ENCODE measurements at regions not wholly inside any gene's neighbourhood (a gene's known extent, or its start where the extent isn't known, plus 50 kb on each side); places are given as distances from the start of the nearest gene placed in this dataset.
"Not testable (repeated sequence)": the region's sequence is repeated elsewhere in the genome, so short reads cannot be mapped to it uniquely, and the experiment has no call there.

GRCh38 chr4:184335520-184335919, 117.8 kb upstream of the ENPP6 start:
- DNase-seq: no peak

- DNase-seq: peak in 1 of 2 donors; percentile 72
Measured at GRCh38 chr4:184333446-184333845, 115.8 kb upstream of the ENPP6 start.

GRCh38 chr4:184331268-184331995, 113.8 kb upstream of the ENPP6 start:
- peak; percentile 49 to 88 for DNase-seq

- not testable (repeated sequence) for DNase-seq
Measured at GRCh38 chr4:184330517-184331094, 112.9 kb upstream of the ENPP6 start.

- DNase-seq: peak; percentile 80 to 98
Measured at GRCh38 chr4:184329659-184330400, 112.2 kb upstream of the ENPP6 start.

- no peak for DNase-seq
Measured at GRCh38 chr4:184329235-184329634, 111.6 kb upstream of the ENPP6 start.

- DNase-seq: peak; percentile 66 to 88
Measured at GRCh38 chr4:184328022-184328736, 110.5 kb upstream of the ENPP6 start.

GRCh38 chr4:184324939-184325477, 107.3 kb upstream of the ENPP6 start:
- no peak for DNase-seq

- no peak for DNase-seq
Measured at GRCh38 chr4:184322328-184323025, 104.8 kb upstream of the ENPP6 start.

- no peak for DNase-seq
Measured at GRCh38 chr4:184320631-184321030, 103.0 kb upstream of the ENPP6 start.

- DNase-seq: no peak
Measured at GRCh38 chr4:184318852-184319251, 101.2 kb upstream of the ENPP6 start.

- peak in 1 of 2 donors; percentile 65 for DNase-seq
Measured at GRCh38 chr4:184317234-184317918, 99.7 kb upstream of the ENPP6 start.

GRCh38 chr4:184316821-184317220, 99.1 kb upstream of the ENPP6 start:
- DNase-seq: no peak

GRCh38 chr4:184315675-184316359, 98.1 kb upstream of the ENPP6 start:
- no peak for DNase-seq

- DNase-seq: peak; percentile 78 to 90
Measured at GRCh38 chr4:184313702-184314659, 96.3 kb upstream of the ENPP6 start.

GRCh38 chr4:184313058-184313581, 95.4 kb upstream of the ENPP6 start:
- DNase-seq: peak; percentile 43 to 65

- no peak for DNase-seq
Measured at GRCh38 chr4:184312126-184312525, 94.5 kb upstream of the ENPP6 start.

- DNase-seq: no peak
Measured at GRCh38 chr4:184310881-184311709, 93.4 kb upstream of the ENPP6 start.

GRCh38 chr4:184310171-184310567, 92.5 kb upstream of the ENPP6 start:
- DNase-seq: no peak

Measured in inflammatory macrophage treated with lipopolysaccharide for 1 hour (primary cell).